ENCODE measurements at regions not wholly inside any gene's neighbourhood (a gene's known extent, or its start where the extent isn't known, plus 50 kb on each side); places are given as distances from the start of the nearest gene placed in this dataset.
A peak's percentile ranks its signal among the peaks of the same experiment; 100 is the strongest.
"Not testable (repeated sequence)": the region's sequence is repeated elsewhere in the genome, so short reads cannot be mapped to it uniquely, and the experiment has no call there.

DNA sequence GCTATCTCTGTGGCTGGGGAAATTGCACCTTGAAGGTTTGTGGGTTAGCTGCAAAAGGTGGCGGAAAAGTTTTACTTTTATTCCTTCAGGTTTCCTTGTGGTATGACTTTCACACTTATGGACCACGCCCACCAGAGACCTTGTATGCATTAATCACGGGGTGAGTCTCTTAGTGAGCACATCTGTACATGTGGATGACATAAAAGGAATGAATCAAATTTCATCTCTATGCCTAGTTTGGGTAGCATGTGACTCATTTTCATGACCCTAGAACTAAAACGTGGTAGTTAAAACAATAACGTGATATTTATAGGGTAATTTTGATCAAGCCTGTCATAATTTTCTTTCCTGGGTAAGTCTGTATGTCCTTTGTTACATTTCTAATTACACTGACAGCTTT, 141.7 kb downstream of the PDCD6IP start:
- H3K9me3 ChIP-seq, result no peaks in the 10 kb centered on the region
- H3K27me3 ChIP-seq, result no peaks in the 10 kb centered on the region
- no peak overlapping the region for H3K4me3 ChIP-seq (replicated peaks in 1 of 3)
- TF ChIP-seq POLR2A (IDR thresholded peaks at IDR 0.05), result no peak
- TF ChIP-seq, protein P1, sequence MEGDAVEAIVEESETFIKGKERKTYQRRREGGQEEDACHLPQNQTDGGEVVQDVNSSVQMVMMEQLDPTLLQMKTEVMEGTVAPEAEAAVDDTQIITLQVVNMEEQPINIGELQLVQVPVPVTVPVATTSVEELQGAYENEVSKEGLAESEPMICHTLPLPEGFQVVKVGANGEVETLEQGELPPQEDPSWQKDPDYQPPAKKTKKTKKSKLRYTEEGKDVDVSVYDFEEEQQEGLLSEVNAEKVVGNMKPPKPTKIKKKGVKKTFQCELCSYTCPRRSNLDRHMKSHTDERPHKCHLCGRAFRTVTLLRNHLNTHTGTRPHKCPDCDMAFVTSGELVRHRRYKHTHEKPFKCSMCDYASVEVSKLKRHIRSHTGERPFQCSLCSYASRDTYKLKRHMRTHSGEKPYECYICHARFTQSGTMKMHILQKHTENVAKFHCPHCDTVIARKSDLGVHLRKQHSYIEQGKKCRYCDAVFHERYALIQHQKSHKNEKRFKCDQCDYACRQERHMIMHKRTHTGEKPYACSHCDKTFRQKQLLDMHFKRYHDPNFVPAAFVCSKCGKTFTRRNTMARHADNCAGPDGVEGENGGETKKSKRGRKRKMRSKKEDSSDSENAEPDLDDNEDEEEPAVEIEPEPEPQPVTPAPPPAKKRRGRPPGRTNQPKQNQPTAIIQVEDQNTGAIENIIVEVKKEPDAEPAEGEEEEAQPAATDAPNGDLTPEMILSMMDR (IDR thresholded peaks at IDR 0.05), result no peak
- intact Hi-C loops (cut with DNase I), result no loop called here
- DNase-seq, result no peak
- no peaks in the 10 kb centered on the region for H3K36me3 ChIP-seq
- no peak overlapping the region for H3K27ac ChIP-seq
- no peaks in the 10 kb centered on the region for H3K4me1 ChIP-seq
- 72 to 85% methylated on average over 5 of the region's 5 CpGs for WGBS, 2 donors

DNA sequence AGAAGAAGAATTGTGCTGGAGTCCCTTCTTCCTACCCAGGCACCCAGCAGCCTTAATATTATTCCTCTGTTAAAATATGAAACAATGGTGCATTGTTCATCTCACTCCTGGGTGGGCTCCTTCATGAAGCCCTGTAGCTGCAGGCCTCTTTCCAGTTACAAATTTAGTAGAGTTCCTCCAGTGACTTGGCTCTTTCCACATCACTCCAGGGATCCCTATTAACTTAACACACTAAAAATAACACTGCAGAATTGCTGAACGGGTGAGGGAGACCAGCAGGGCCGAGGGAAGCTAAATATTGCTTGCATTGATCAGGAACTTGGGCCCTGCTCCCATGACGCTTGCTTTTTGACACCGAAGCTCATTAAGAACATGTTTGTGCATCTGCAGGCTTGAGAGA, 142.3 kb downstream of the PDCD6IP start:
- 61 to 65% methylated on average over 4 of the region's 4 CpGs for WGBS, 2 donors
- Histone ChIP-seq H3K27me3 (no peaks in the 10 kb centered on the region), H3K36me3 (no peaks in the 10 kb centered on the region), H3K9me3 (no peaks in the 10 kb centered on the region), H3K4me3 (replicated peaks in 1 of 3) (no peak overlapping the region), H3K27ac (no peak overlapping the region), H3K4me1 (no peaks in the 10 kb centered on the region)
- DNase-seq, result no peak
- no peak for TF ChIP-seq POLR2A (IDR thresholded peaks at IDR 0.05)
- TF ChIP-seq, protein P1 (IDR thresholded peaks at IDR 0.05), result no peak
- intact Hi-C loops (cut with DNase I), result no loop called here

DNA sequence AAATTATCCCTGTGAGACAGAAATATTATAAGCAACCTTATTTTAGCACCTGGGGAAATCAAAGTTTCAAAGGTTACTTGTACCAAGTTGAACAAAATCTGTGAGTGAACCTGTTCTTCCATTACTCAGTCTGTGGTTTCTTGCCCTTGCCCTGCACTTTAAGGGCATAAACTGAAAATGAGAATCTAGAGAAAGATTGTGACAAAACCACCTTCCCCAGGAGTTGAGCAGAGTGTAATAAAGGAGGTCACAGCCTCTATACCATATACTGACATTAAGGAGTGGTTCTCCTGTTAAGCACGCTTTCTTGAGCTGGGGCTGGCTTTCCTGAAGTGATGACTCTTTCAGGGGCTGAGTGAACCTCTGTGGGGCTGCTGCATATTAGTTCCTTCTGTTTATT, 143.4 kb downstream of the PDCD6IP start:
- H3K36me3 ChIP-seq, result no peaks in the 10 kb centered on the region
- H3K27me3 ChIP-seq, result no peaks in the 10 kb centered on the region
- TF ChIP-seq POLR2A (IDR thresholded peaks at IDR 0.05), result no peak
- TF ChIP-seq, protein P1 (IDR thresholded peaks at IDR 0.05), result no peak
- no peak overlapping the region for H3K4me3 ChIP-seq (replicated peaks in 1 of 3)
- no peaks in the 10 kb centered on the region for H3K4me1 ChIP-seq
- no peak overlapping the region for H3K27ac ChIP-seq
- intact Hi-C loops (cut with DNase I), result no loop called here
- no peak for DNase-seq
- WGBS, 2 donors, result 87 to 93% methylated on average over 1 of the region's 1 CpG
- H3K9me3 ChIP-seq, result no peaks in the 10 kb centered on the region

DNA sequence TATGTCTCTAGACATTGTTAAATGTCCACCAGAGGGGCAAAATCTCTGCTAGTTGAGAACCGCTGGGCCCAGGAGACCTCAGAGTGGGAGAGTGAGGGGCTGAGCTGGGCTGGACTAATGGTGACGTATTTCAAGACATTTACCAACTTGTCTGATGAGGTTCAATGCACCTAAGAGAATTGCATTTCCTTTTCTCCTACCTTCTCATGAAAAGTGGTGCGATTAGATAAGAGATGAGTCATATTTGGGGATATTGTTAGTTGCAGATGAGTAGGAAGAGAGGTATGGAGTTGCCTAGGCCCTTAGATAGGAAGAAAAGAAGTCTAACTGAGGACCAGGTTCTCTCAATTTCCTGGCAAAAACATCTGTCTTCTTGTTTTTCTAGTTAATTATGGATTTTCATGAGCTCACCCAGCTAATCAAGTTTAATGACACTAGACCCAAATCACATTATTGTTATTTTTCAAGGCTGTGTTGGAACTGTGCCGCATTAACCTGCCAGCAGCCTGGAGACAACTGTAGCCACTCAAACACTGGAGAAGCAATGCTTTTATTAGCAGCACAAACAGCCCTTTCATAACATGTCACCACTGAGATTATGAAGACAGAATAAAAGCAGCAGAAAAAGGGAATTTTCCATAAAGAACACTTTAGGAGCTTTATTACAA, 144.2 kb downstream of the PDCD6IP start:
- no peak overlapping the region for H3K4me3 ChIP-seq (replicated peaks in 1 of 3)
- H3K9me3 ChIP-seq, result no peaks in the 10 kb centered on the region
- H3K4me1 ChIP-seq, result no peaks in the 10 kb centered on the region
- no peaks in the 10 kb centered on the region for H3K36me3 ChIP-seq
- TF ChIP-seq, protein P1 (IDR thresholded peaks at IDR 0.05), result no peak
- no peak for TF ChIP-seq POLR2A (IDR thresholded peaks at IDR 0.05)
- 78 to 87% methylated on average over 4 of the region's 4 CpGs for WGBS, 2 donors
- intact Hi-C loops (cut with DNase I), result no loop called here
- H3K27me3 ChIP-seq, result no peaks in the 10 kb centered on the region
- DNase-seq, result peak in 1 of 2 donors; percentile 1
- no peak overlapping the region for H3K27ac ChIP-seq

DNA sequence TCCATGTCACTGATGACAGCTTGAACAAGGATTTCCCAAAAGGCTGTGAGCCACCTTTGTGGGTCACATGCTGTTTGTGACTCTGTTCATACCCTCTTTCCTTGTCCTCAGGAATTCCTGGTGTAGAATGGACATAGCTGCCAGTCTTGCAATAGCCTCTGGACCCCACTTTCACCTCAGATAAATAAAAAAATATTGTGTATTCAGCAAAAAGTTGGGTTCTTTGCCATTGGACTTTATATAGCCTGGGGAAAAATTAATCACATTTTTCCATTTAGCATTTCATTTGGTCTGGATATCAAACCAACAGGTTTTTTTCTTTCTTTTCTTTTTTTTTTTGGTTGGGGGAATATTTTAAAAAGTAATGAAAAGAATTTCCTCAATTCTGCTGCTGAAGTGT, 144.8 kb downstream of the PDCD6IP start:
- Histone ChIP-seq H3K4me3 (replicated peaks in 1 of 3) (no peak overlapping the region), H3K36me3 (no peaks in the 10 kb centered on the region), H3K4me1 (no peaks in the 10 kb centered on the region), H3K27ac (no peak overlapping the region), H3K9me3 (no peaks in the 10 kb centered on the region), H3K27me3 (no peaks in the 10 kb centered on the region)
- DNase-seq, result no peak
- no peak for TF ChIP-seq POLR2A (IDR thresholded peaks at IDR 0.05)
- TF ChIP-seq, protein P1 (IDR thresholded peaks at IDR 0.05), result no peak
- intact Hi-C loops (cut with DNase I), result no loop called here

DNA sequence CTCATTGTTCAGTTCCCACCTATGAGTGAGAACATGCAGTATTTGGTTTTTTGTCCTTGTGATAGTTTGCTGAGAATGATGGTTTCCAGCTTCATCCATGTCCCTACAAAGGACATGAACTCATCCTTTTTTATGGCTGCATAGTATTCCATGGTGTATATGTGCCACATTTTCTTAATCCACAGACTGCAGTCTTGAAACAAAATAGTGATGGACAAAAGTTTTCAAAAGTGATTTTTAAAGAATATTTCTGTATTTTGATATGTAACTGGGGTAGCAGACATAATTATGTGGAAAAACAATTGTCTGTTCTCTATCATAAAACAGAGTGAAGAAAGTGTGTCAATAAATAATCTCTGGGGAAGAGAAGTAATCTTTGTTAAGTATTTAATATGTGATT, 148.2 kb downstream of the PDCD6IP start:
- H3K9me3 ChIP-seq; H3K36me3 ChIP-seq; H3K27ac ChIP-seq; intact Hi-C loops (cut with DNase I); H3K4me3 ChIP-seq (replicated peaks in 1 of 3); H3K4me1 ChIP-seq; DNase-seq; H3K27me3 ChIP-seq: not testable (repeated sequence)
